HG02610 (cell line): ENCODE measurements at regions not wholly inside any gene's neighbourhood (a gene's known extent, or its start where the extent isn't known, plus 50 kb on each side); places are given as distances from the start of the nearest gene placed in this dataset.
"Not testable (repeated sequence)": the region's sequence is repeated elsewhere in the genome, so short reads cannot be mapped to it uniquely, and the experiment has no call there.

Experiments
- ATAC-seq: cut with Tn5 transposase; IDR thresholded peaks from one replicate; pipeline ENCODE4 v1.9.1; 2021; ENCODE audit warnings: mild to moderate bottlenecking, moderate library complexity; ENCODE audit not compliant: unreplicated experiment

- ATAC-seq, result no peak
Observed at GRCh38 chr10:31186225-31187000, 132.6 kb upstream of the ZEB1 start.

- no peak for ATAC-seq
Observed at GRCh38 chr10:31187182-31187581, 131.8 kb upstream of the ZEB1 start.

GRCh38 chr10:31187607-31188210 is 131.3 kb upstream of the ZEB1 start:
- no peak for ATAC-seq

GRCh38 chr10:31188792-31189406 is 130.1 kb upstream of the ZEB1 start:
- ATAC-seq, result no peak

- ATAC-seq, result no peak
Observed at GRCh38 chr10:31190488-31190887, 128.5 kb upstream of the ZEB1 start.

GRCh38 chr10:31192475-31192874 is 126.5 kb upstream of the ZEB1 start:
- ATAC-seq, result no peak

GRCh38 chr10:31194986-31195385 is 124.0 kb upstream of the ZEB1 start:
- ATAC-seq, result no peak

- no peak for ATAC-seq
Observed at GRCh38 chr10:31197886-31198285, 121.1 kb upstream of the ZEB1 start.

- ATAC-seq, result no peak
Observed at GRCh38 chr10:31204090-31204489, 114.9 kb upstream of the ZEB1 start.

- no peak for ATAC-seq
Observed at GRCh38 chr10:31207636-31208035, 111.4 kb upstream of the ZEB1 start.

GRCh38 chr10:31209478-31209877 is 109.5 kb upstream of the ZEB1 start:
- ATAC-seq, result no peak

- ATAC-seq, result no peak
Observed at GRCh38 chr10:31210190-31210589, 108.8 kb upstream of the ZEB1 start.

GRCh38 chr10:31213959-31214358 is 105.1 kb upstream of the ZEB1 start:
- ATAC-seq, result no peak

- no peak for ATAC-seq
Observed at GRCh38 chr10:31215052-31215451, 104.0 kb upstream of the ZEB1 start.

- no peak for ATAC-seq
Observed at GRCh38 chr10:31219306-31219705, 99.7 kb upstream of the ZEB1 start.

GRCh38 chr10:31228780-31229179 is 90.2 kb upstream of the ZEB1 start:
- not testable (repeated sequence) for ATAC-seq

- ATAC-seq, result no peak
Observed at GRCh38 chr10:31239961-31240360, 79.1 kb upstream of the ZEB1 start.

GRCh38 chr10:31242902-31243301 is 76.1 kb upstream of the ZEB1 start:
- ATAC-seq, result peak; percentile 89

GRCh38 chr10:31251118-31251517 is 67.9 kb upstream of the ZEB1 start:
- ATAC-seq, result not testable (repeated sequence)

GRCh38 chr10:31253237-31253636 is 65.8 kb upstream of the ZEB1 start:
- ATAC-seq, result no peak

- no peak for ATAC-seq
Observed at GRCh38 chr10:31261511-31262311, 57.3 kb upstream of the ZEB1 start.
